ENCODE measurements at regions not wholly inside any gene's neighbourhood (a gene's known extent, or its start where the extent isn't known, plus 50 kb on each side); places are given as distances from the start of the nearest gene placed in this dataset.
A peak's percentile ranks its signal among the peaks of the same experiment; 100 is the strongest.

DNA sequence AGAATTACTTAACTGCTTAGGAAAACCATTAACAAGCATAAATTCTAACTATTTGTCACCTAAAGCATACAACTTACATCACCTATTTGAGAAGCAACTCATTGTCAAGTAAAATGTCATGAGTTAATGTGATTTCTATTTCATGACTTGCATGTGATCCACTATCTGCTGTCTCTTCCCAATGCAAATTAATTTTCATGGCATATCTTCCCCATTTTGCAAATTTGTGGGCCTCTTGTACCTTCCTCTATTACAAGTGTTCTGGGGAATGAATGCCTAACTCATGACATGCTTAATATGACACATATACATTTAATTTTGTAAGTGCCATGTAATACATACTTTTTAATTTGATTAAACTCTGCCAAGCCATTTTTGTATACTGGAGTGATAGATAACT, 81.1 kb upstream of the EDNRB start:
- H3K4me3 ChIP-seq (ENCODE audit: low read depth, low read length), result no peak overlapping the region
- DNase-seq (ENCODE audit: low read depth), result no peak
- TF ChIP-seq, protein P1, sequence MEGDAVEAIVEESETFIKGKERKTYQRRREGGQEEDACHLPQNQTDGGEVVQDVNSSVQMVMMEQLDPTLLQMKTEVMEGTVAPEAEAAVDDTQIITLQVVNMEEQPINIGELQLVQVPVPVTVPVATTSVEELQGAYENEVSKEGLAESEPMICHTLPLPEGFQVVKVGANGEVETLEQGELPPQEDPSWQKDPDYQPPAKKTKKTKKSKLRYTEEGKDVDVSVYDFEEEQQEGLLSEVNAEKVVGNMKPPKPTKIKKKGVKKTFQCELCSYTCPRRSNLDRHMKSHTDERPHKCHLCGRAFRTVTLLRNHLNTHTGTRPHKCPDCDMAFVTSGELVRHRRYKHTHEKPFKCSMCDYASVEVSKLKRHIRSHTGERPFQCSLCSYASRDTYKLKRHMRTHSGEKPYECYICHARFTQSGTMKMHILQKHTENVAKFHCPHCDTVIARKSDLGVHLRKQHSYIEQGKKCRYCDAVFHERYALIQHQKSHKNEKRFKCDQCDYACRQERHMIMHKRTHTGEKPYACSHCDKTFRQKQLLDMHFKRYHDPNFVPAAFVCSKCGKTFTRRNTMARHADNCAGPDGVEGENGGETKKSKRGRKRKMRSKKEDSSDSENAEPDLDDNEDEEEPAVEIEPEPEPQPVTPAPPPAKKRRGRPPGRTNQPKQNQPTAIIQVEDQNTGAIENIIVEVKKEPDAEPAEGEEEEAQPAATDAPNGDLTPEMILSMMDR (IDR thresholded peaks at IDR 0.05; ENCODE audit: insufficient read depth, low read depth, low read length, missing control alignments), result no peak

DNA sequence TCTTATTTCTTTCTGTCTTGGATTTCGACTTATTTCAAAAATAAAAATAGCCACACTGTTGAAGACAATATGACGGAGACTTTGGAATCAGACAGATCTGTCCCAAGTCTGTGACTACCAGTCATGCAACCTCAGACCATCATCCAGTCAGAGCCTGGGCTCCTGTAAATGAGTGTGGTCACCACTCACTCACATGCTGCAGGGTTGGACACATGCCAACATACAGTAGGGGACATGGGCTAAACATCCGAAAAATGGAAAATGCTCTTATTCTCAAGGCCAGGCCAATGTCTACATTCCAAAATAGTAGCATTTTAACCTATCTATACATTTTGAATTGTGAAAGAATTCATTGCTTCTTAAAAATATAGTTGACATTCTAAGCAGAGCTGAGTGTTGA, 75.5 kb upstream of the EDNRB start:
- TF ChIP-seq, protein P1 (IDR thresholded peaks at IDR 0.05; ENCODE audit: insufficient read depth, low read depth, low read length, missing control alignments), result no peak
- H3K4me3 ChIP-seq (ENCODE audit: low read depth, low read length), result no peak overlapping the region
- DNase-seq (ENCODE audit: low read depth), result no peak

DNA sequence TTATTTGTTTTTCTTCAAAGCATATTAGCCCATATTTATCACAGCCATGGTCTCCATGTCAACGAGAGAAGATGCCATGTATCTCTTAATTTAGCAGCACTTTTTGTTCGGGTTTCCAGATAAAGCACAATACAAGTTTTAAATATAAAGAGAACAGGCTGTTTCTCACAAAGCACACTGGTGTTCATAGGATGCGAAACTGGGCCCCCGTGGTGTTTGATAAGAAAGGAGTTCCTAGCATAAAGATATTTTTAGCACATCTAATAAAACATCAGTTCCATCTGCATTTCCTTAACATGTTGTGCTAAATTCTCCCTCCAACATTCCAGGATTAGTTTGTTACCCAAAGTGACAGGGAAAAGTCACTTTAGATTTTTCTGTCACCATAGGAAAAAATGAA, 72.4 kb upstream of the EDNRB start:
- no peak for DNase-seq (ENCODE audit: low read depth)
- TF ChIP-seq, protein P1 (IDR thresholded peaks at IDR 0.05; ENCODE audit: insufficient read depth, low read depth, low read length, missing control alignments), result no peak
- H3K4me3 ChIP-seq (ENCODE audit: low read depth, low read length), result no peak overlapping the region

DNA sequence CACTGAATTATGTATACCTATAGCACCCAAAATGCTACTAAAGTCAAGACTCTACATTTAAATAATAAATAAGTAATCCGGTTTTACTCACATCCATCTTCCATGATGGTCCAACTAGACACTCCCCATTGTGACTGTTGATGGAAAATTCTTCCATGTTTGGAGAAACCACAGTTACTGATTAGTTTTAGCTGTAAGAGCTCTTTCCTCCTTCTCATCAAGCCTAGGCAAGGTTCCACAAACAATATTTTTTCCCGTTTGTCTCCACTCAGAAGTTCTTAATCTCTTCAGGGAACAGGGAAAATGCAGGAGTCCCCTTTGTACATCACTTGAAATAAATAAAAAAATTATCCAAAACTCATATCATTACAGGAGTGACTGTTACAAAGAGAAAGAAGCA, 70.7 kb upstream of the EDNRB start:
- no peak overlapping the region for H3K4me3 ChIP-seq (ENCODE audit: low read depth, low read length)
- TF ChIP-seq, protein P1 (IDR thresholded peaks at IDR 0.05; ENCODE audit: insufficient read depth, low read depth, low read length, missing control alignments), result no peak
- DNase-seq (ENCODE audit: low read depth), result no peak

DNA sequence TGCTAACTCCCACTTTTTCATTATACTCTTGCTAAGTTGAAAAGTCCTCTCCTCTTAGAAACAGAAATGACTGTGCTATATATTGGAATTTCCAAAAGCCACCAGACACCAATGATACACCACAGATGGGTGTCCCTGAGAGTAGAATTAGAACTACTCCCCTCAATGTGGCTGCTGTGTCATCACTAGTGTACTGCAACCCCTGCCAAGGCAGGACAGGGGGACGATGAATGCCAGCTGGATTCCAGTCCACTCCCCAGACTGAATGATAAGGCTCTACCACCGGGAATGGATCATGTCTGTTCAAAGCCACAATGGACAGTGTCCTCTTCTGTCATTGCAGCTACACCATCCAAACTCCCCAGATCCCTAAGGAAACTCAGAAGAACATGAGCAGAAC, 69.7 kb upstream of the EDNRB start:
- DNase-seq (ENCODE audit: low read depth), result no peak
- TF ChIP-seq, protein P1 (IDR thresholded peaks at IDR 0.05; ENCODE audit: insufficient read depth, low read depth, low read length, missing control alignments), result no peak
- no peak overlapping the region for H3K4me3 ChIP-seq (ENCODE audit: low read depth, low read length)

- DNase-seq (ENCODE audit: low read depth), result peak; percentile 5
- TF ChIP-seq, protein P1 (IDR thresholded peaks at IDR 0.05; ENCODE audit: insufficient read depth, low read depth, low read length, missing control alignments), result no peak
- H3K4me3 ChIP-seq (ENCODE audit: low read depth, low read length), result no peak overlapping the region
Measured at GRCh38 chr13:77986713-77987112, 68.1 kb upstream of the EDNRB start.

DNA sequence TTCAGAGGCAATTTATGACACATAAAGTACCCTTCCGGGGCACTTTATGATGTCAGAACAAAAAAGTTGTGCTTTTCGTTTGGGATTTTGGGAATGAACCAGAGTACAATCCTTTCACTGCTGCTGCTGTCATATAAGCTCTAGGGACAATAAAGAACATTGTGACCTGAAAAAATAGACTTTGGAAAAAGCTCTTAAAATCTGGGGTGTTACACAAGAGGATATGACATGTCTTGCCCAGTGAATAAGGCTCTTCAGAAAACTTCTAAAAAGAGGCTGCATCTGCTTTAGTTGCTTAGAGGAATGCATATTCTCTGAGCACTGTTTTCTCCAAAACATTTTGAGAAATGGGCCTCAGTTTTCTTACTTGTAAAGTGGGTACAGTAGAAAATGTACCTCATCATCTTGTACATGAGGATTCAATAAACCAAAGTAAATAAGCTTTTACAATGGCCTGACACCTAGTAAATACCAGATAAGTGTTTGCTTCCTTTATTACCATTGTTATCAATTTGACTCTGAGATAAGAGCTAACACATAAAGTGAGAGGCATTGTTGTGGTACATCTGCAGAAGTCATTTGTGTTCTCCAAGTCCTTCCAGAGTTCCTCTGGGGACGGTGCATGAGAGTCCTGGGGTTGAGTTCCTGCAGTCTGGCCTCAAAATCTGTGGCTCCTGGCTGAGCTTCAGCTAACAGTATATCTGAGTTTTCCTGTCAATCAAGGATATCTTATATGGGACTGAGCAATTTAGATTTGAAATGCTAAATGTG, 67.4 kb upstream of the EDNRB start:
- TF ChIP-seq, protein P1 (IDR thresholded peaks at IDR 0.05; ENCODE audit: insufficient read depth, low read depth, low read length, missing control alignments), result no peak
- no peak for DNase-seq (ENCODE audit: low read depth)
- no peak overlapping the region for H3K4me3 ChIP-seq (ENCODE audit: low read depth, low read length)
